ENCODE measurements at regions not wholly inside any gene's neighbourhood (a gene's known extent, or its start where the extent isn't known, plus 50 kb on each side); places are given as distances from the start of the nearest gene placed in this dataset.

DNA sequence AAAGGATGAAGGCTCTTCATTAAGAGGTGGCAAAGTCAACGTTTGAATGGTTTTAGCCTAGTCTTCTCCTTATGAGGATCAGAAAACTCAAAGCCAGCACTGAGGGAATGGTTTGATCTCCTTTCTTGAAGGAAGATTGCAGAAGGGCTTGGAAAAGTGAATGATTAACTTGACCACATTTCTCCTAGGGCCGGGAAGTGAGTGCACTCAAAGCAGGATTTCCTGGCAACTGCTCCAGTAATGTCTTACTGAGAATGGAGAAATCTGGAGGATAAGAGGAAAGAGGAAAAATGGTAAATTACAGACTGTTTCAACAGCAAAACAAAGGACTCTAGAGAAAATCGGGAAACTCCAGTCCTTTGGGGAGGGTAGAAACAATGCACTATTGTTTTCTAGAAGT is 189.0 kb upstream of the FOXA2 start:
- intact Hi-C loops (cut with micrococcal nuclease), result no loop called here
- DNase-seq, result no peak
- ChIA-PET POLR2A (ENCODE audit: unreplicated experiment) (no interaction called here), CTCF (no interaction called here)
- BruUV-seq (replicated peaks), result no TSS peak
- Histone ChIP-seq H3K23ac (ENCODE audit: low read depth, low read length) (no peak overlapping the region), H3K9me3 (ENCODE audit: control insufficient read depth, insufficient read depth, low read length) (peaks cover 6% of the 10 kb centered on the region; the same call in 1 of the 2 replicates), H4K8ac (ENCODE audit: low read depth in 2 of 2, low read length in 2 of 2) (no peak overlapping the region), H3K56ac (ENCODE audit: extremely low read depth, insufficient read depth, low read length) (no peak overlapping the region), H3K27me3 (ENCODE audit: control insufficient read depth, insufficient read depth, low read length) (peaks cover 3% of the 10 kb centered on the region), H3K4me2 (ENCODE audit: low read depth, low read length) (no peak overlapping the region), H2BK5ac (ENCODE audit: low read depth, low read length, poor library complexity, severe bottlenecking) (no peak overlapping the region), H3K27ac (ENCODE audit: insufficient read depth, low read length) (no peak overlapping the region), H3K4me3 (ENCODE audit: insufficient read depth, low read depth, low read length) (no peak overlapping the region), H3K14ac (replicated peaks; ENCODE audit: low read depth, low read length) (no peak overlapping the region), H2BK20ac (ENCODE audit: low read depth, low read length) (no peak overlapping the region), H3K4me1 (ENCODE audit: control insufficient read depth, insufficient read depth, low read length) (peaks cover 4% of the 10 kb centered on the region; the same call in 1 of the 2 replicates), H4K5ac (ENCODE audit: low read depth, low read length) (no peak overlapping the region), H3K36me3 (ENCODE audit: control insufficient read depth, insufficient read depth, low read length) (no peaks in the 10 kb centered on the region), H4K20me1 (ENCODE audit: insufficient read depth, low read length) (no peaks in the 10 kb centered on the region), H3K4ac (ENCODE audit: low read depth, low read length) (no peak overlapping the region), H4K91ac (ENCODE audit: insufficient read depth, low read depth, low read length) (no peak overlapping the region), H3K9ac (ENCODE audit: low read depth, low read length) (no peak overlapping the region), H2AK9ac (replicated peaks; ENCODE audit: low read depth, low read length, poor library complexity) (no peak overlapping the region), H2AFZ (replicated peaks; ENCODE audit: low read length, poor library complexity) (no peak overlapping the region), H3K18ac (ENCODE audit: low read depth, low read length) (no peak overlapping the region), H2AK5ac (ENCODE audit: low read depth, low read length) (no peak overlapping the region), H3K79me1 (ENCODE audit: low read depth in 1 of 2, low read length in 2 of 2) (no peaks in the 10 kb centered on the region), H3K9me1 (ENCODE audit: insufficient read depth, low read length) (no peaks in the 10 kb centered on the region; the same call in 1 of the 2 replicates), H2BK15ac (ENCODE audit: low read depth, low read length) (no peak overlapping the region), H2BK120ac (ENCODE audit: low read depth, low read length) (no peak overlapping the region)
- dilution Hi-C loops (cut with HindIII; ENCODE audit: low sequenced_read_pairs, unreplicated experiment), result no loop called here
- in situ Hi-C loops (cut with MboI; ENCODE audit: low sequenced_read_pairs), result no loop called here
- TF ChIP-seq RAD21 (IDR thresholded peaks at IDR 0.05; ENCODE audit: low read length), result no peak
- TF ChIP-seq CEBPB (IDR thresholded peaks at IDR 0.05; ENCODE audit: low read depth, low read length), result no peak
- no peak for TF ChIP-seq BHLHE40 (IDR thresholded peaks at IDR 0.05; ENCODE audit: low read depth, low read length)
- TF ChIP-seq MAZ (IDR thresholded peaks at IDR 0.05; ENCODE audit: borderline replicate concordance, low read depth, low read length), result no peak
- TF ChIP-seq POLR2A (IDR thresholded peaks at IDR 0.05; ENCODE audit: low read depth, low read length), result no peak
- TF ChIP-seq RFX5 (IDR thresholded peaks at IDR 0.05; ENCODE audit: low read depth, low read length), result no peak
- TF ChIP-seq CHD1 (IDR thresholded peaks at IDR 0.05; ENCODE audit: low read depth, low read length), result no peak
- no peak for TF ChIP-seq FOS (IDR thresholded peaks at IDR 0.05; ENCODE audit: low read depth, low read length)
- no peak for TF ChIP-seq SMC3 (IDR thresholded peaks at IDR 0.05; ENCODE audit: low read depth, low read length)
- no peak for TF ChIP-seq USF2 (IDR thresholded peaks at IDR 0.05; ENCODE audit: low read depth, low read length)
- TF ChIP-seq, protein P1, sequence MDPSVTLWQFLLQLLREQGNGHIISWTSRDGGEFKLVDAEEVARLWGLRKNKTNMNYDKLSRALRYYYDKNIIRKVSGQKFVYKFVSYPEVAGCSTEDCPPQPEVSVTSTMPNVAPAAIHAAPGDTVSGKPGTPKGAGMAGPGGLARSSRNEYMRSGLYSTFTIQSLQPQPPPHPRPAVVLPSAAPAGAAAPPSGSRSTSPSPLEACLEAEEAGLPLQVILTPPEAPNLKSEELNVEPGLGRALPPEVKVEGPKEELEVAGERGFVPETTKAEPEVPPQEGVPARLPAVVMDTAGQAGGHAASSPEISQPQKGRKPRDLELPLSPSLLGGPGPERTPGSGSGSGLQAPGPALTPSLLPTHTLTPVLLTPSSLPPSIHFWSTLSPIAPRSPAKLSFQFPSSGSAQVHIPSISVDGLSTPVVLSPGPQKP (IDR thresholded peaks at IDR 0.05; ENCODE audit: borderline replicate concordance, low read depth, low read length), result no peak
- TF ChIP-seq MAFK (IDR thresholded peaks at IDR 0.05; ENCODE audit: low read depth, low read length), result no peak
- TF ChIP-seq, protein P2, sequence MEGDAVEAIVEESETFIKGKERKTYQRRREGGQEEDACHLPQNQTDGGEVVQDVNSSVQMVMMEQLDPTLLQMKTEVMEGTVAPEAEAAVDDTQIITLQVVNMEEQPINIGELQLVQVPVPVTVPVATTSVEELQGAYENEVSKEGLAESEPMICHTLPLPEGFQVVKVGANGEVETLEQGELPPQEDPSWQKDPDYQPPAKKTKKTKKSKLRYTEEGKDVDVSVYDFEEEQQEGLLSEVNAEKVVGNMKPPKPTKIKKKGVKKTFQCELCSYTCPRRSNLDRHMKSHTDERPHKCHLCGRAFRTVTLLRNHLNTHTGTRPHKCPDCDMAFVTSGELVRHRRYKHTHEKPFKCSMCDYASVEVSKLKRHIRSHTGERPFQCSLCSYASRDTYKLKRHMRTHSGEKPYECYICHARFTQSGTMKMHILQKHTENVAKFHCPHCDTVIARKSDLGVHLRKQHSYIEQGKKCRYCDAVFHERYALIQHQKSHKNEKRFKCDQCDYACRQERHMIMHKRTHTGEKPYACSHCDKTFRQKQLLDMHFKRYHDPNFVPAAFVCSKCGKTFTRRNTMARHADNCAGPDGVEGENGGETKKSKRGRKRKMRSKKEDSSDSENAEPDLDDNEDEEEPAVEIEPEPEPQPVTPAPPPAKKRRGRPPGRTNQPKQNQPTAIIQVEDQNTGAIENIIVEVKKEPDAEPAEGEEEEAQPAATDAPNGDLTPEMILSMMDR (conservative IDR thresholded peaks at IDR 0.05; ENCODE audit: low read depth, low read length), result no peak
- no peak for TF ChIP-seq MXI1 (IDR thresholded peaks at IDR 0.05; ENCODE audit: borderline replicate concordance, low read depth, low read length)
- TF ChIP-seq NFE2L2 (IDR thresholded peaks at IDR 0.05; ENCODE audit: low read depth, low read length), result no peak
- no peak for TF ChIP-seq RCOR1 (IDR thresholded peaks at IDR 0.05; ENCODE audit: insufficient replicate concordance, low read length)
- ATAC-seq (ENCODE audit: low read depth), result no peak
- WGBS, 2 experiments (ENCODE audit: extremely low coverage in 2 of 2, insufficient read length in 1 of 2), result no CpG with 5 or more reads among the region's 3 CpGs
